Mesodermal cell (in vitro differentiated cells): ENCODE measurements at regions not wholly inside any gene's neighbourhood (a gene's known extent, or its start where the extent isn't known, plus 50 kb on each side); places are given as distances from the start of the nearest gene placed in this dataset.
"Not testable (repeated sequence)": the region's sequence is repeated elsewhere in the genome, so short reads cannot be mapped to it uniquely, and the experiment has no call there.

ENCODE experiments used
- H3K27ac ChIP-seq: 2 replicates; pipeline ENCODE4 v1.7.0; 2013; ENCODE audit warnings: mild to moderate bottlenecking, low read depth, low read length, moderate library complexity; ENCODE audit not compliant: severe bottlenecking
- H3K36me3 ChIP-seq: 2 replicates; pipeline ENCODE4 v1.7.1; 2013; ENCODE audit warnings: mild to moderate bottlenecking, low read length, moderate library complexity; ENCODE audit not compliant: control insufficient read depth, insufficient read depth
- H3K4me1 ChIP-seq: one replicate; pipeline ENCODE4 v1.7.1; 2013; ENCODE audit warnings: mild to moderate bottlenecking, low read length; ENCODE audit not compliant: insufficient read depth, control insufficient read depth, poor library complexity, severe bottlenecking
- H3K4me3 ChIP-seq: 2 replicates; pipeline ENCODE4 v1.7.0; 2013; ENCODE audit warnings: low read length, control low read depth, mild to moderate bottlenecking; ENCODE audit not compliant: insufficient read depth, poor library complexity, severe bottlenecking; ENCODE audit errors: extremely low read depth
- H3K9me3 ChIP-seq: 2 replicates; pipeline ENCODE4 v1.7.1; 2013; ENCODE audit warnings: mild to moderate bottlenecking, low read length, moderate library complexity; ENCODE audit not compliant: control insufficient read depth
- WGBS, 2 experiments: methylation state at CpG; one replicate each; pipeline ENCODE4 v1.1.5; 2013; ENCODE audit warnings: missing lambda C conversion rate in 2 of 2; ENCODE audit not compliant: insufficient coverage in 2 of 2; 5-methylcytosine and 5-hydroxymethylcytosine counted together

- H3K4me3 ChIP-seq = no peak overlapping the region
- no peaks in the 10 kb centered on the region for H3K4me1 ChIP-seq
- no peak overlapping the region for H3K27ac ChIP-seq
- no peaks in the 10 kb centered on the region for H3K36me3 ChIP-seq
- 80 to 100% methylated on average over 1 of the region's 1 CpG for WGBS, 2 experiments
- no peaks in the 10 kb centered on the region for H3K9me3 ChIP-seq
Observed at GRCh38 chr11:112694245-112694644, 267.0 kb upstream of the NCAM1 start.

- no peaks in the 10 kb centered on the region for H3K9me3 ChIP-seq
- WGBS, 2 experiments = 90% methylated on average over 2 of the region's 3 CpGs; no CpG with 5 or more reads in 1 of the 2 experiments
- no peak overlapping the region for H3K27ac ChIP-seq
Observed at GRCh38 chr11:112694813-112695212, 266.4 kb upstream of the NCAM1 start.

GRCh38 chr11:112697391-112698178 lies 263.6 kb upstream of the NCAM1 start:
- peak overlapping the region; percentile 46 for H3K27ac ChIP-seq
- WGBS, 2 experiments = 48 to 60% methylated on average over 6 to 8 of the region's 10 CpGs

More at GRCh38 chr11:112694813-112695212, 266.4 kb upstream of the NCAM1 start:
- no peaks in the 10 kb centered on the region for H3K4me1 ChIP-seq
- no peaks in the 10 kb centered on the region for H3K36me3 ChIP-seq
- no peak overlapping the region for H3K4me3 ChIP-seq

GRCh38 chr11:112705148-112705547 lies 256.1 kb upstream of the NCAM1 start:
- no peaks in the 10 kb centered on the region for H3K36me3 ChIP-seq
- H3K4me3 ChIP-seq = no peak overlapping the region
- no peaks in the 10 kb centered on the region for H3K4me1 ChIP-seq
- 87 to 93% methylated on average over 2 of the region's 2 CpGs for WGBS, 2 experiments
- no peaks in the 10 kb centered on the region for H3K9me3 ChIP-seq
- H3K27ac ChIP-seq = no peak overlapping the region

More at GRCh38 chr11:112697391-112698178, 263.6 kb upstream of the NCAM1 start:
- Histone ChIP-seq H3K4me1 (no peaks in the 10 kb centered on the region), H3K4me3 (no peak overlapping the region), H3K9me3 (no peaks in the 10 kb centered on the region), H3K36me3 (no peaks in the 10 kb centered on the region)

GRCh38 chr11:112706863-112707262 lies 254.4 kb upstream of the NCAM1 start:
- Histone ChIP-seq H3K36me3 (no peaks in the 10 kb centered on the region), H3K27ac (no peak overlapping the region), H3K9me3 (no peaks in the 10 kb centered on the region), H3K4me3 (no peak overlapping the region), H3K4me1 (no peaks in the 10 kb centered on the region)
- WGBS, 2 experiments = 83 to 92% methylated on average over 1 of the region's 1 CpG

GRCh38 chr11:112714340-112714739 lies 246.9 kb upstream of the NCAM1 start:
- WGBS, 2 experiments = 90 to 96% methylated on average over 1 to 4 of the region's 4 CpGs
- H3K4me3 ChIP-seq, H3K9me3 ChIP-seq, H3K4me1 ChIP-seq, H3K36me3 ChIP-seq, H3K27ac ChIP-seq: not testable (repeated sequence)

DNA sequence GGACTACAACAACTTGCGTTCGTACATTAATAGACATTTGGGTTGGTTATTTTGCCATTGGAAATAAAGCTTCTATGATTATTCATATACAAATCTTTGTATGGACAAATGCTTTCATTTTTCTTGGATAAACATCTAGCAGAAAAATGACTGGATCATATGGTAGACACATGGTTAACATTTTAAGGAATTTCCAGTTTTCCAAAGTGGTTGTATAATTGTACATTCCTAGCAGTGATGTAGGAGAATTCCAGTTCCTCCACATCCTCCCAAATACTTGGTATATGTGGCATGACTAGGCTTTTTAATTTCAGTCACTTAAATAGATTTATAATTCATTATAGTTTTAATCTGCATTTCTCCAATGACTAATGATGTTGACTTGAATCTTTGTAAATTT lies 246.2 kb upstream of the NCAM1 start:
- Histone ChIP-seq H3K4me3 (no peak overlapping the region), H3K27ac (no peak overlapping the region), H3K36me3 (no peaks in the 10 kb centered on the region), H3K4me1 (no peaks in the 10 kb centered on the region), H3K9me3 (no peaks in the 10 kb centered on the region)
- no CpG with 5 or more reads among the region's 2 CpGs for WGBS, 2 experiments

DNA sequence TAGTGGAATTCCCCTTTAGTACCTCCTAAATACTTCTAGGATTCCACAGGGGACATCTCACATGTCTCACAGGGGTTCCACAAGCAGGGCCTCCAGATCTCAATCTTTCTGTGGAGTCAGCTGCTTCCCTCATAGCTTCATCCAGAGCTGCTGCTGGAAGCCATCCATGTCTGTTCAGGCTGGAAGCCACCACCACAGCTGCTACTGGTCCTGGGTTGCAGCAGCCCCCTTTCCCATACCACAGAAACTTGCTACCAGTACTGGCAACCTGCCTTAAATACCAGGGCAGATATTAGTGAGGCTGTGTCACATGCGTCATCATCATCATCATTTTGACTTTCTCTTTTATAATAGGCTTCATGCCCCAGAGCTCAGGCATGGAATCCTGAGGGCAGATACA lies 242.7 kb upstream of the NCAM1 start:
- H3K4me1 ChIP-seq = no peaks in the 10 kb centered on the region
- WGBS, 2 experiments = 44 to 50% methylated on average over 1 of the region's 1 CpG
- no peaks in the 10 kb centered on the region for H3K9me3 ChIP-seq
- H3K4me3 ChIP-seq = no peak overlapping the region
- no peak overlapping the region for H3K27ac ChIP-seq
- H3K36me3 ChIP-seq = no peaks in the 10 kb centered on the region

DNA sequence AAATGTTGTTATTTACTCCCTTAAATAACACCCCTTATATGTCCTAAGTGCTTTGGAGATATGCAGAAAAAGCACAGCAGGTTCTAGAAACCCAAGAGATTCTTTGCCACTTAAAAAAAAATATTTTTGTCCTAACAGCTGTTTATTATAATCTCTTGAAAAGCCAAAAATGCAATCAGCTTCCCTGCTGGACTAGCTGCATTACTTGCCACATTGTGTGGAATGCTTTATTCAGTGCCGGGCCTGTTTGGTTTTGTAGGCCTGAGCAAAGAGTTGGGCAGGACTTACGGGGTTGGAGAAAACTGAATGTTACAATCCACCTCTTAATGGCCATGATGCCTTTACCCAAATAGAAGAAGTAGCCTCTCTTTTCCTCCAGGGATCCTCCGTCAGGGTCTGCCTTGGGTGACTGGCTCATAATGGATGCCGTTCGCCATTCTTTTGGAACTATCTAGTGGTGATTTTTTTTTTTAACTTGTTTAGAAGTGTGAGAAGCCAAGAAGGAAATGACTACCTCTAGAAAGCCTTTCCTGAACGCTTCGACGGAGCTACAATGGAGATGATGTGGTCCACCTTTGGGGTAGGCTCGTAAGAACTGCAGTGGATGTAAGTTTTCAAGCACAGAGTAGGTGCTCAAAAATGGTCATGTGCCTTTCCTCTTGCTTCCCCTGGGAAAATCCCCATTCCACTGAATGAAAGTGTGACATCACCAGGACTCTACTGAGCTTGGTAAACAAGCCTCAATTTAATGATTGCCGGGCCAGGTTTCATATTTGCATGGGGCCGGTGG lies 241.3 kb upstream of the NCAM1 start:
- H3K9me3 ChIP-seq = no peaks in the 10 kb centered on the region
- no peak overlapping the region for H3K4me3 ChIP-seq
- H3K4me1 ChIP-seq = no peaks in the 10 kb centered on the region
- WGBS, 2 experiments = 95 to 96% methylated on average over 3 to 7 of the region's 11 CpGs
- no peaks in the 10 kb centered on the region for H3K36me3 ChIP-seq
- H3K27ac ChIP-seq = no peak overlapping the region

- 83 to 89% methylated on average over 1 of the region's 2 CpGs for WGBS, 2 experiments
- Histone ChIP-seq H3K27ac (no peak overlapping the region), H3K9me3 (no peaks in the 10 kb centered on the region), H3K36me3 (no peaks in the 10 kb centered on the region), H3K4me3 (no peak overlapping the region), H3K4me1 (no peaks in the 10 kb centered on the region)
Observed at GRCh38 chr11:112722148-112722547, 239.1 kb upstream of the NCAM1 start.

DNA sequence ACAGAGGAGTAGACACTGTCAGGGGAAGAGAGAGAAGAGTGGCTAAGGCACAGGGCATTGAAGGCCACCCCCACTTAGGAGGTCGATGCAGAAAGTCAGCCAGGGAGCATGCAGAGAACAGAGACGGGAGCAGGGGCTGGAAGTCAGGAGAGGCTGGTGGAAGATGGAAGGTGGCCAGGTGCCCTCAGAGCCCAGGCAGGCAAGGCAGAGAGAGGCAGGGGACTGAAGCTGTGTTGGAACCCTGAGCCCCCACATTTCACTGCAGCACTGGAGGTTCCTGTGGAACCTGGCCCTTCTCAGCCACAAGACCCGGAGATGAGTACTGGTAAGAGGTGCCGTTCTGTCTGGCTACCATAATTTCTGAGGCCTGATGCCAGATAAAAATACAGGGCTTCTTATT lies 238.3 kb upstream of the NCAM1 start:
- no peaks in the 10 kb centered on the region for H3K4me1 ChIP-seq
- no peaks in the 10 kb centered on the region for H3K36me3 ChIP-seq
- no peak overlapping the region for H3K27ac ChIP-seq
- H3K9me3 ChIP-seq = no peaks in the 10 kb centered on the region
- H3K4me3 ChIP-seq = no peak overlapping the region
- WGBS, 2 experiments = 80 to 93% methylated on average over 2 to 3 of the region's 4 CpGs
